Neuronal stem cell (in vitro differentiated cells): ENCODE measurements at regions not wholly inside any gene's neighbourhood (a gene's known extent, or its start where the extent isn't known, plus 50 kb on each side); places are given as distances from the start of the nearest gene placed in this dataset.
"Not testable (repeated sequence)": the region's sequence is repeated elsewhere in the genome, so short reads cannot be mapped to it uniquely, and the experiment has no call there.

ENCODE experiments used
- DNase-seq: peaks from one replicate; pipeline ENCODE4 v3.0.0-alpha.2; 2013; ENCODE audit warnings: low spot score
- H2AFZ ChIP-seq: one replicate; pipeline ENCODE4 v1.6.1; 2013; ENCODE audit warnings: mild to moderate bottlenecking, low read length, inconsistent platforms
- H2AK5ac ChIP-seq: 2 replicates; pipeline ENCODE4 v1.6.1; 2013; ENCODE audit warnings: low read depth, mild to moderate bottlenecking, inconsistent platforms, low read length, moderate library complexity, mixed read lengths
- H2BK120ac ChIP-seq: 2 replicates; pipeline ENCODE4 v1.6.1; 2013; ENCODE audit warnings: low read depth, mild to moderate bottlenecking, inconsistent platforms, low read length, moderate library complexity, mixed read lengths
- H2BK12ac ChIP-seq: one replicate; pipeline ENCODE4 v1.6.1; 2013; ENCODE audit warnings: low read length, inconsistent platforms
- H2BK15ac ChIP-seq: 2 replicates; pipeline ENCODE4 v1.6.1; 2013; ENCODE audit warnings: mild to moderate bottlenecking, low read length, inconsistent platforms, mixed read lengths
- H2BK5ac ChIP-seq: one replicate; pipeline ENCODE4 v1.6.1; 2013; ENCODE audit warnings: inconsistent platforms, mild to moderate bottlenecking, low read length, moderate library complexity
- H3K14ac ChIP-seq: one replicate; pipeline ENCODE4 v1.6.1; 2013; ENCODE audit warnings: low read length, inconsistent platforms
- H3K18ac ChIP-seq: 2 replicates; pipeline ENCODE4 v1.6.1; 2013; ENCODE audit warnings: low read length, inconsistent platforms
- H3K23ac ChIP-seq: 2 replicates; pipeline ENCODE4 v1.6.1; 2013; ENCODE audit warnings: low read depth, mild to moderate bottlenecking, mixed read lengths, low read length, inconsistent platforms; ENCODE audit not compliant: poor library complexity
- H3K27ac ChIP-seq: replicated peaks from 3 replicates; pipeline ENCODE4 v1.5.1; 2013; ENCODE audit warnings: low read length, inconsistent platforms
- H3K27me3 ChIP-seq, 3 experiments: 2 replicates each; pipeline ENCODE4 v1.6.1; 2013; ENCODE audit warnings: low read length in 3 of 3, mild to moderate bottlenecking in 2 of 3, inconsistent platforms in 1 of 3, low read depth in 1 of 3, mixed read lengths in 1 of 3, moderate library complexity in 1 of 3; ENCODE audit not compliant: control insufficient read depth in 3 of 3, insufficient read depth in 3 of 3
- H3K36me3 ChIP-seq, 2 donors: replicated peaks in 1 of 2; 2 replicates each; pipeline ENCODE4 v1.6.1; 2013; ENCODE audit warnings: low read length in 2 of 2; ENCODE audit not compliant: control insufficient read depth in 2 of 2, insufficient read depth in 2 of 2
- H3K4ac ChIP-seq: 2 replicates; pipeline ENCODE4 v1.6.1; 2013; ENCODE audit warnings: inconsistent platforms, mild to moderate bottlenecking, low read length, moderate library complexity
- H3K4me1 ChIP-seq, 2 donors: 1 replicate in 1 of 2; 2 replicates in 1 of 2; pipeline ENCODE4 v1.6.1; 2013; ENCODE audit warnings: low read length in 2 of 2, low read depth in 1 of 2; ENCODE audit not compliant: control insufficient read depth in 2 of 2, insufficient read depth in 1 of 2
- H3K4me2 ChIP-seq: one replicate; pipeline ENCODE4 v1.6.1; 2013; ENCODE audit warnings: mild to moderate bottlenecking, low read length, inconsistent platforms; ENCODE audit not compliant: insufficient read depth, poor library complexity, severe bottlenecking
- H3K4me3 ChIP-seq, 2 donors: 2 replicates each; pipeline ENCODE4 v1.5.1; 2013; ENCODE audit warnings: low read length in 2 of 2, mild to moderate bottlenecking in 2 of 2, inconsistent platforms in 1 of 2, moderate library complexity in 1 of 2
- H3K79me1 ChIP-seq: one replicate; pipeline ENCODE4 v1.6.1; 2013; ENCODE audit warnings: low read depth, mild to moderate bottlenecking, inconsistent platforms, low read length, moderate library complexity
- H3K9ac ChIP-seq: one replicate; pipeline ENCODE4 v1.6.1; 2013; ENCODE audit warnings: mild to moderate bottlenecking, low read depth, low read length, inconsistent platforms; ENCODE audit not compliant: poor library complexity
- H3K9me3 ChIP-seq, 2 donors: replicated peaks in 1 of 2; 2 replicates each; pipeline versions ENCODE3 to v1.6.1; 2013; ENCODE audit warnings: low read length in 2 of 2, mild to moderate bottlenecking in 2 of 2, inconsistent platforms in 1 of 2, low read depth in 1 of 2, mixed read lengths in 1 of 2, moderate library complexity in 1 of 2; ENCODE audit not compliant: control insufficient read depth in 2 of 2, insufficient read depth in 1 of 2
- H4K8ac ChIP-seq: one replicate; pipeline ENCODE4 v1.6.1; 2013; ENCODE audit warnings: low read depth, mild to moderate bottlenecking, inconsistent platforms, low read length, moderate library complexity
- H4K91ac ChIP-seq: one replicate; pipeline ENCODE4 v1.6.1; 2013; ENCODE audit warnings: low read length, low read depth, mild to moderate bottlenecking, inconsistent platforms; ENCODE audit not compliant: poor library complexity
- WGBS, 2 donors: extraction: QIAGEN DNeasy Blood & Tissue Kit; methylation state at CpG; one replicate each; pipeline ENCODE4 v1.1.7; 2013; ENCODE audit warnings: missing lambda C conversion rate in 2 of 2, mixed read lengths in 1 of 2; ENCODE audit not compliant: insufficient read length in 2 of 2, insufficient replicate concordance in 1 of 2; ENCODE audit errors: extremely low coverage in 2 of 2; 5-methylcytosine and 5-hydroxymethylcytosine counted together

DNA sequence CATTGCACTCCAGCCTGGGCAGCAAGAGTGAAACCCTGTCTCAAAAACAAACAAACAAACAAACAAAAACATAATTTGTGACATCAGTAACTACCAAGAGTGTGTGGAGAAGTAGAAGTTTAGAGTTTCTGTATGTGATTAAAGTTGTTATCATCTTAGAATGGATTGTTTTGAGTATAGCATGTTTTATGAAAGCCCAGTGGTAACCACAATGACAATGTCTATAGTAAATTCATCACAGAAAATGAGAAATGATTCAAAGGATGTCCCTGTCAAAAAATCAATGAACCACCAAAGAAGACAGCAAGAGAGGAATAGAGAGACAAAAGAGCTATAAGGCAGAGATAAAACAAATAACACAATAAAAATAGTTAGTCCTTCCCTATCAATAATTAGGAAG lies 1299.2 kb downstream of the CNTNAP5 start:
- Histone ChIP-seq H4K91ac (no peak overlapping the region), H3K79me1 (no peaks in the 10 kb centered on the region), H3K18ac (no peak overlapping the region), H4K8ac (no peak overlapping the region), H2BK5ac (no peak overlapping the region), H3K23ac (no peak overlapping the region), H2BK12ac (no peak overlapping the region), H3K4ac (no peak overlapping the region), H3K4me2 (no peak overlapping the region), H2AK5ac (no peak overlapping the region), H3K9ac (no peak overlapping the region), H3K14ac (no peak overlapping the region), H3K27me3 (no peaks in the 10 kb centered on the region), H3K9me3 (no peaks in the 10 kb centered on the region), H3K36me3 (no peaks in the 10 kb centered on the region), H2BK15ac (no peak overlapping the region), H2AFZ (no peak overlapping the region), H3K4me3 (no peak overlapping the region), H3K4me1 (no peaks in the 10 kb centered on the region), H2BK120ac (no peak overlapping the region), H3K27ac (no peak overlapping the region)
- no peak for DNase-seq

DNA sequence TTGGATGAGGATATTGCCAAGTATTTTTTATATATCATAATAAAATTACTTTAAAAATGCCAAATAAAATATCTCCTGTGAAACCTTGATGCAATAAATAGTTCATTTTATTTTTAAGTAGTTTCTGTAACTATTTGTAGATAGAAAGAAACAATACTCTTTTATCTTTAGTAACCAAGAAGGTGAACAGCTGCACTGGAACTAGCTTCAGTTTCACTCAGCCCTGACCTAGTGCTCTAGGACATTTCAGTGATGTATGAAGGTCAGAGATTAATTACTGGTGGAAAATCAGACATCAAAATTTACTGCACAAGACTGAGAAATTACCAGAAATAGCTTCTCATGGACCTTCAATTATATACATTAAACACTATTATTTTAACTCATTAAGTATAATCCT lies 1305.0 kb downstream of the CNTNAP5 start:
- Histone ChIP-seq H2BK120ac (no peak overlapping the region), H3K36me3 (no peaks in the 10 kb centered on the region), H3K4me1 (no peaks in the 10 kb centered on the region), H3K4ac (no peak overlapping the region), H3K23ac (no peak overlapping the region), H4K91ac (no peak overlapping the region), H3K9me3 (peaks cover 0 to 2% of the 10 kb centered on the region in 2 donors), H2BK5ac (no peak overlapping the region), H3K27me3 (no peaks in the 10 kb centered on the region), H2AK5ac (no peak overlapping the region), H3K27ac (no peak overlapping the region), H3K4me2 (no peak overlapping the region), H3K9ac (no peak overlapping the region), H4K8ac (no peak overlapping the region), H3K18ac (no peak overlapping the region), H3K14ac (no peak overlapping the region), H3K79me1 (no peaks in the 10 kb centered on the region), H2BK12ac (no peak overlapping the region), H2BK15ac (no peak overlapping the region), H2AFZ (no peak overlapping the region), H3K4me3 (no peak overlapping the region)
- no peak for DNase-seq

DNA sequence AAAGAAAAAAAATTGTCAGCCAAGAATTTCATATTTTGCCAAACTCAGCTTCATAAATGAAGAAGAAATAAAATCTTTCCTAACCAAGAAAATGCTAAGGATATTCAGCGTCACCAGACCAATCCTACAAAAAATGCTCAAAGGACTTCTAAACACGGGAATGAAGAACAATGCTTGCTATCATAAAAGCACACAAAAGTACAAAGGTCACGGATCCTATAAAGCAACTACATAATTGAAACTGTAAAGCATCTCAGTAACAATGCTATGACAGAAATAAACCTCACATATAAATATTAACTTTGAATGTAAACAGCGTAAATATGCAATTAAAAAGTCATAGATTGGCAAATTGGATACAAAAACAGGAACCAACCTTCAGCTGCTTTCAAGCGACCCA lies 1314.6 kb upstream of the GYPC start:
- H2BK15ac ChIP-seq = no peak overlapping the region
- no peak overlapping the region for H2BK5ac ChIP-seq
- no peak overlapping the region for H3K23ac ChIP-seq
- H3K4ac ChIP-seq = no peak overlapping the region
- no peak overlapping the region for H2BK12ac ChIP-seq
- no peak overlapping the region for H3K4me2 ChIP-seq
- no peak overlapping the region for H2AK5ac ChIP-seq
- H3K4me3 ChIP-seq = no peak overlapping the region
- no peaks in the 10 kb centered on the region for H3K27me3 ChIP-seq
- H3K27ac ChIP-seq = no peak overlapping the region
- no peaks in the 10 kb centered on the region for H3K9me3 ChIP-seq
- no peak overlapping the region for H2AFZ ChIP-seq
- no peak overlapping the region for H4K8ac ChIP-seq
- no peaks in the 10 kb centered on the region for H3K79me1 ChIP-seq
- H3K36me3 ChIP-seq = no peaks in the 10 kb centered on the region
- no peak for DNase-seq
- no peak overlapping the region for H3K14ac ChIP-seq
- no peak overlapping the region for H3K18ac ChIP-seq
- no peak overlapping the region for H3K9ac ChIP-seq
- no peak overlapping the region for H2BK120ac ChIP-seq
- H4K91ac ChIP-seq = no peak overlapping the region
- no peaks in the 10 kb centered on the region for H3K4me1 ChIP-seq
- WGBS, 2 donors = no CpG with 5 or more reads among the region's 5 CpGs

DNA sequence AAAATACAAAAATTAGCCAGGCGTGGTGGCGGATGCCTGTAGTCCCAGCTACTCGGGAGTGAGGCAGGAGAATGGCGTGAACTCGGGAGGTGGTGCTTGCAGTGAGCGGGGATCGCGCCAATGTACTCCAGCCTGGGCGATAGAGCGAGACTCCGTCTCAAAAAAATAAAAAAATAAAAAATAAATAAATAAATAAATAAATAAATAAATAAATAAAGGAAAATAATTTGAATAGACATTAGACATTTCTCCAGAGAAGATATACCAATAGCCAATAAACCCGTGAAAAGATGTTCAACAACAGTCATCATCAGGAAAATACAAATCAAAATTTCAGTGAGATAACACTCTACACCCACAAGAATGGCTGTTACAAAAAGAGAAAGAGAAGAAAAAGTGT lies 1302.4 kb upstream of the GYPC start:
- not testable (repeated sequence) for H3K18ac ChIP-seq, H3K9ac ChIP-seq, H3K9me3 ChIP-seq, H3K23ac ChIP-seq, H2BK12ac ChIP-seq, H4K91ac ChIP-seq, H3K4me3 ChIP-seq, H4K8ac ChIP-seq, H3K36me3 ChIP-seq, DNase-seq, H3K4me2 ChIP-seq, H2AFZ ChIP-seq, H2AK5ac ChIP-seq, H3K14ac ChIP-seq, H3K4ac ChIP-seq, H3K4me1 ChIP-seq, H2BK120ac ChIP-seq, H2BK15ac ChIP-seq, H3K27me3 ChIP-seq, H2BK5ac ChIP-seq, H3K79me1 ChIP-seq, H3K27ac ChIP-seq
- WGBS, 2 donors = no CpG with 5 or more reads among the region's 12 CpGs
